Fibroblast of pulmonary artery (primary cell): ENCODE measurements at regions not wholly inside any gene's neighbourhood (a gene's known extent, or its start where the extent isn't known, plus 50 kb on each side); places are given as distances from the start of the nearest gene placed in this dataset.

Experiments used
- DNase-seq: peaks from one replicate; pipeline ENCODE4 v3.0.0-alpha.2; 2010; ENCODE audit warnings: low read depth
- H3K4me3 ChIP-seq: replicated peaks from 2 replicates; pipeline ENCODE4 v1.5.1; 2011; ENCODE audit warnings: low read depth, mild to moderate bottlenecking, control low read depth, low read length, moderate library complexity
- CTCF ChIP-seq: IDR thresholded peaks from 2 replicates; pipeline ENCODE4 v1.5.1; 2011; ENCODE audit warnings: mild to moderate bottlenecking, control low read depth, low read length, inconsistent platforms; ENCODE audit errors: missing control alignments

- no peak overlapping the region for H3K4me3 ChIP-seq
- no peak for DNase-seq
- no peak for TF ChIP-seq CTCF
Measured at GRCh38 chr15:54839379-54839778, 357.4 kb downstream of the RSL24D1 start.

GRCh38 chr15:54836052-54836795 lies 360.5 kb downstream of the RSL24D1 start:
- H3K4me3 ChIP-seq = no peak overlapping the region
- DNase-seq = no peak

DNA sequence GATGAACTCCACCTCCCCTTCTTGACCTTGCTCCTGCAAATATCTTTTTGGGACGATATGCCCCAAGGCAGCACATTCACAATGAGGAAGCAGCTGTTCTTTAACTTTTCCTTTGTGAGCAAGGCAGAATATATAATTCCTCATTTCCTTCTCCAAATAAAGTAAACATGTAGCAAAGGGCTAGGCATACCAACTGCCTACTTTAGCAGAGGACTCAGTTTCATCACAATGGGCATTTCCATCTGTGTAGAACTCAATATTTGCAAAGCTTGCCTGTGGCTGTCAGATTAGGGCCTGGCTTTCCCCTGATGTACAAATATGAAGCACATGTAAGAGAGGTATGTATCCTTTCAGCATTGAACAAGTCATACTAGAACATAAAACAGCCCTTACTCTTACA lies 366.9 kb downstream of the RSL24D1 start:
- no peak overlapping the region for H3K4me3 ChIP-seq
- no peak for DNase-seq
- no peak for TF ChIP-seq CTCF

More at GRCh38 chr15:54836052-54836795, 360.5 kb downstream of the RSL24D1 start:
- no peak for TF ChIP-seq CTCF

DNA sequence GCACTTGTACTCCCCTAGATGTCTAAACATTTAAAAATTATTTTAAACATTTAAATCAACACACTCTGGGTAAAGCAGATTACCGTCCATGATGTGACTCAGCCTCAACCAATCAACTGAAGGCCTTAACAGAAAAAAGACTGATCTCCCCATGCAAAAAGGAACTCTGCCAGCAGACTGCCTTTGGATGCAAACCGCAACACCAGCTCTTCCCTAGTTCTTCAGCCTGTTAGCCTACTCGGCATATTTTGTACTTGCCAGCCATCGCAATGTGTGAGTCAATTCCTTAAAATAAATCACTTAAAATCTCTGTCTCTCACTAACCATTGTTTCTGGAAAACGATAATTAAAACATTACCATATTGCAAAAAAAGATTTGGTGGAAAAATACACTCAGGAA lies 375.9 kb downstream of the RSL24D1 start:
- no peak for DNase-seq
- no peak for TF ChIP-seq CTCF
- no peak overlapping the region for H3K4me3 ChIP-seq

GRCh38 chr15:54820098-54820497 lies 376.6 kb downstream of the RSL24D1 start:
- DNase-seq = no peak
- no peak overlapping the region for H3K4me3 ChIP-seq
- no peak for TF ChIP-seq CTCF

- TF ChIP-seq CTCF = no peak
- H3K4me3 ChIP-seq = no peak overlapping the region
- no peak for DNase-seq
Measured at GRCh38 chr15:54816401-54816800, 380.3 kb downstream of the RSL24D1 start.

- no peak for DNase-seq
- H3K4me3 ChIP-seq = no peak overlapping the region
- TF ChIP-seq CTCF = no peak
Measured at GRCh38 chr15:54815556-54815955, 381.2 kb downstream of the RSL24D1 start.
